ENCODE measurements at regions not wholly inside any gene's neighbourhood (a gene's known extent, or its start where the extent isn't known, plus 50 kb on each side); places are given as distances from the start of the nearest gene placed in this dataset.

DNA sequence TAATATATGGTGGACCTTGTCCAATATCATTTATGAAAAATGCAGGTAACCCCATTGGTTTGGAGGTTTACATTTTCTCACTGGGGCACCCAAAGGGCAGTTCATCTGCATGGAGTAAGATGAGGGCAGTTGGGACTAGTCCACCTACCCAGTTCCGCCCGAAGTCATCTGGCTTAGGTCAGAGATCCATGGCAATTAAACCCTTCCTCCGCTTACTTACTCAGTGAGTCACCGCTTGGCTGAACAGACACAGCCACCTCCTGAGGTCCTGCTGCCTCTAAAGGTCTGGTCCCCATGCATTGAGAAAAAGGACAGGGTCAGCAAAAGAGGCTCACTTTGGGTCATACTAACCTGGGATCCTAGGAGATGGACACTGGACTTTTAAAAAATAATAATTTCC, 102.9 kb upstream of the PRL start:
- TF ChIP-seq, protein P1, sequence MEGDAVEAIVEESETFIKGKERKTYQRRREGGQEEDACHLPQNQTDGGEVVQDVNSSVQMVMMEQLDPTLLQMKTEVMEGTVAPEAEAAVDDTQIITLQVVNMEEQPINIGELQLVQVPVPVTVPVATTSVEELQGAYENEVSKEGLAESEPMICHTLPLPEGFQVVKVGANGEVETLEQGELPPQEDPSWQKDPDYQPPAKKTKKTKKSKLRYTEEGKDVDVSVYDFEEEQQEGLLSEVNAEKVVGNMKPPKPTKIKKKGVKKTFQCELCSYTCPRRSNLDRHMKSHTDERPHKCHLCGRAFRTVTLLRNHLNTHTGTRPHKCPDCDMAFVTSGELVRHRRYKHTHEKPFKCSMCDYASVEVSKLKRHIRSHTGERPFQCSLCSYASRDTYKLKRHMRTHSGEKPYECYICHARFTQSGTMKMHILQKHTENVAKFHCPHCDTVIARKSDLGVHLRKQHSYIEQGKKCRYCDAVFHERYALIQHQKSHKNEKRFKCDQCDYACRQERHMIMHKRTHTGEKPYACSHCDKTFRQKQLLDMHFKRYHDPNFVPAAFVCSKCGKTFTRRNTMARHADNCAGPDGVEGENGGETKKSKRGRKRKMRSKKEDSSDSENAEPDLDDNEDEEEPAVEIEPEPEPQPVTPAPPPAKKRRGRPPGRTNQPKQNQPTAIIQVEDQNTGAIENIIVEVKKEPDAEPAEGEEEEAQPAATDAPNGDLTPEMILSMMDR (IDR thresholded peaks at IDR 0.05) = no peak
- no peak for TF ChIP-seq POLR2A (IDR thresholded peaks at IDR 0.05)

DNA sequence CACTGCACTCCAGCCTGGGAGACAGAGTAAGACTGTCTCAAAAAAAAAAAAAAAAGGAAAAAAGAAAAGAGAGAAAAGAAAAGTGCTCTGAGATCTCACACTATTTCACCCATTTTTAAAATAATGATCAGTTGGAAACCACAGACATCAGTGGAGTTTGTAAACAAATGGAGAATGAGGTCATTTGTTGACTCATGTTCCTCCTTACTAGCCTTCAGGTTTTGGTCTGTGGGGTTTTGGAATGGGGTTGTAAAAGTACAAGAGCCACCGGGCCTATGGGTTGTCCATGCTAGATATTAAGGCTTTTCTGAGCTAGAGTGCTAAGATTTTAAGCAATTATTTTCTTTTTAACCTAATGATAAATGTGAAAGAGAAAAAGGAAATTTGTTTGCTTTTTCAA, 104.4 kb upstream of the PRL start:
- no peak for TF ChIP-seq POLR2A (IDR thresholded peaks at IDR 0.05)
- TF ChIP-seq, protein P1 (IDR thresholded peaks at IDR 0.05) = no peak
- WGBS, 2 donors = 88 to 89% methylated on average over 1 of the region's 1 CpG
- H3K27ac ChIP-seq = no peak overlapping the region
- no peaks in the 10 kb centered on the region for H3K36me3 ChIP-seq (replicated peaks in 1 of 2; ENCODE audit: insufficient read depth in 1 of 2, low read depth in 2 of 2)
- H3K4me1 ChIP-seq = no peaks in the 10 kb centered on the region
- ATAC-seq (no peak), DNase-seq (no peak)
- H3K9me3 ChIP-seq = no peaks in the 10 kb centered on the region
- intact Hi-C loops (cut with DNase I) = no loop called here
- H3K27me3 ChIP-seq = no peaks in the 10 kb centered on the region
- H3K4me3 ChIP-seq = no peak overlapping the region

More for the DNA sequence above, 102.9 kb upstream of the PRL start:
- Histone ChIP-seq H3K4me3 (no peak overlapping the region), H3K27ac (no peak overlapping the region), H3K4me1 (no peaks in the 10 kb centered on the region), H3K9me3 (no peaks in the 10 kb centered on the region), H3K27me3 (no peaks in the 10 kb centered on the region), H3K36me3 (replicated peaks in 1 of 2; ENCODE audit: insufficient read depth in 1 of 2, low read depth in 2 of 2) (no peaks in the 10 kb centered on the region)
- intact Hi-C loops (cut with DNase I) = no loop called here
- DNase-seq (no peak), ATAC-seq (no peak)
- WGBS, 2 donors = 90 to 100% methylated on average over 4 of the region's 4 CpGs

DNA sequence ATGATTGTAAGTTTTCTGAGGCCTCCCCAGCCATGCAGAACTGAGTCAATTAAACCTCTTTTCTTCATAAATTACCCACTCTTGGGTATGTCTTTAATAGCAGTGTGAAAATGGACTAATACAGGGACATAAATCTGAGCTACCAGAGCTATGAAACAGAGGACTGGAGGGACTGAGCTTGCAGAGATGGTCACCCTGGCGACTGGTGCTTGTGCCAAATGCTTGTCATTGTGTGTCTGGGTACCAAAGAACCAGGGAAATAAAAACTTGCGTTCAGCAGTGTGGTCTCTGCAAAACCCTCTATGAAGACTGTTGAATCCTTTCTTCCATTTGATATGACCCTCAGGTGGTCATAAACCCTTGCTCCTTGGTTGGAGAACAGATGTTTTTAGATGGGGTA, 105.1 kb upstream of the PRL start:
- H3K36me3 ChIP-seq (replicated peaks in 1 of 2; ENCODE audit: insufficient read depth in 1 of 2, low read depth in 2 of 2) = no peaks in the 10 kb centered on the region
- H3K4me3 ChIP-seq = no peak overlapping the region
- TF ChIP-seq POLR2A (IDR thresholded peaks at IDR 0.05) = no peak
- TF ChIP-seq, protein P1 (IDR thresholded peaks at IDR 0.05) = no peak
- DNase-seq (no peak), ATAC-seq (no peak)
- H3K4me1 ChIP-seq = no peaks in the 10 kb centered on the region
- H3K27me3 ChIP-seq = no peaks in the 10 kb centered on the region
- 72 to 77% methylated on average over 2 of the region's 2 CpGs for WGBS, 2 donors
- no peak overlapping the region for H3K27ac ChIP-seq
- intact Hi-C loops (cut with DNase I) = no loop called here
- H3K9me3 ChIP-seq = no peaks in the 10 kb centered on the region

DNA sequence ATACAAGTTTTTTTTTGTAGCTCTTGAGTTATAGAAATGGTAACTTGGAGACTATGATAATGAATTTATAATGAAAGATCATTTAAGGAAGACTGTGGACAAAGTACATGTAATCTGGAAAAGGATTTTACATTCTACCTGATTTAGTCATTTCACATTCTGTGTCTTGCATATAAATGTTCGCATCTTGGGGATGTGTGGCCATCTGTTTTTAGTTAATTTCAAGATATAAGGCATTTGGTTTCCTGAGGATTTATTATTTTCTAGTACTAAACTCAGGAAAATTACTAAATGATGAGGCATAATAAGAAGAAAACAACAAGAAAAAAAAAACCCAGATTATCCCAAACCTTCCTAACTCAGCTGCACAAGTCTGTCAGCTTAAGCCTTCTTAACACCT, 112.7 kb upstream of the PRL start:
- 85 to 95% methylated on average over 1 of the region's 1 CpG for WGBS, 2 donors
- intact Hi-C loops (cut with DNase I) = no loop called here
- no peak for DNase-seq
- no peak overlapping the region for H3K4me3 ChIP-seq
- no peaks in the 10 kb centered on the region for H3K27me3 ChIP-seq
- no peak overlapping the region for H3K27ac ChIP-seq
- TF ChIP-seq POLR2A (IDR thresholded peaks at IDR 0.05) = no peak
- TF ChIP-seq, protein P1 (IDR thresholded peaks at IDR 0.05) = no peak
- no peaks in the 10 kb centered on the region for H3K36me3 ChIP-seq (replicated peaks in 1 of 2; ENCODE audit: insufficient read depth in 1 of 2, low read depth in 2 of 2)
- H3K9me3 ChIP-seq = no peaks in the 10 kb centered on the region
- ATAC-seq = no peak
- no peaks in the 10 kb centered on the region for H3K4me1 ChIP-seq

DNA sequence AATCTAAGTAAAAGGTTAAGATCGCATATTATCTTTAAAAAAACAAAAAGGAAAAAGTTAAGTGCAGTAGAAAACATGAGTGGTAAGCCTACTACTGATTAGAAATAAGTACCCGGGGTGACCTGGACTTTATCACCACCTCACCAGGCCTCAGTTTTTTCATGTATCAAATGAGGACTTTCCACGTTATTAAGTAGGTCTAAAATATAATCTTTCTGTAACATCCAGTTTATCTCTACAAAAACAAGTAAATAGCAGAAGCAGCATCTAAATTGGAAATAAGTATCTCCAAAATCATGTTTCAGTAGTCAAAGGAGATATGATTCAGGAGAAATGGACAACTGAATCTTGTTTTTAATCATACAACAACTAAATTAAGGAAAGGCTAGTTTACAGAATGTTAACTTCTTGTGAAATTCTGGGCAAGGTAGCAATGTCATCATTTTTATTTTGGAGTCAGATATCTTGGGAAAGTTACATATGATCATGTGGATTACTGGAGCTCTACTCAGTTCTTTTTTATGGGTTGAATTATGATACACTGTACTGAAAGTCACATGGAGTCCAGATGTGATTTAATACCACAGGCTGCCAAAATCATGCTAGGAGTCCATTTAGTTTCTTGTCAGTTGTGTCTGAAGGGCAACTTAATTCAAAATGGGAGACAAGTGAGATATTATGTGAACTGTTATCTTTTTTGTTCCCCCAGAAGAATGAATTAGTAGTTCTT, 114.7 kb upstream of the PRL start:
- H3K27me3 ChIP-seq = no peaks in the 10 kb centered on the region
- ATAC-seq = no peak
- no peak for DNase-seq
- intact Hi-C loops (cut with DNase I) = no loop called here
- H3K36me3 ChIP-seq (replicated peaks in 1 of 2; ENCODE audit: insufficient read depth in 1 of 2, low read depth in 2 of 2) = no peaks in the 10 kb centered on the region
- TF ChIP-seq, protein P1 (IDR thresholded peaks at IDR 0.05) = no peak
- TF ChIP-seq POLR2A (IDR thresholded peaks at IDR 0.05) = no peak
- H3K27ac ChIP-seq = no peak overlapping the region
- no peaks in the 10 kb centered on the region for H3K4me1 ChIP-seq
- no peaks in the 10 kb centered on the region for H3K9me3 ChIP-seq
- 75 to 82% methylated on average over 3 of the region's 3 CpGs for WGBS, 2 donors
- H3K4me3 ChIP-seq = no peak overlapping the region
